OCI-LY1 (cell line): ENCODE measurements at regions not wholly inside any gene's neighbourhood (a gene's known extent, or its start where the extent isn't known, plus 50 kb on each side); places are given as distances from the start of the nearest gene placed in this dataset.

Experiments used
- H2AFZ ChIP-seq: fragments of 200-600 bp; sonication (generic), shearing (Covaris generic); 2 replicates; pipeline ENCODE4 v1.6.0; 2014; ENCODE audit warnings: antibody characterized with exemption, mild to moderate bottlenecking, low read length
- H3F3A ChIP-seq: fragments of 200-600 bp; sonication (generic), shearing (Covaris generic); 2 replicates; pipeline ENCODE4 v1.6.0; 2014; ENCODE audit warnings: mild to moderate bottlenecking, antibody characterized with exemption, low read length, moderate library complexity; ENCODE audit not compliant: insufficient read depth
- H3K27ac ChIP-seq: fragments of 200-600 bp; sonication (generic); 2 replicates; pipeline ENCODE4 v1.5.1; 2014; ENCODE audit warnings: low read length, mixed run types, mild to moderate bottlenecking, low read depth; ENCODE audit not compliant: poor library complexity, severe bottlenecking
- H3K27me3 ChIP-seq: fragments of 200-600 bp; sonication (generic); 2 replicates; pipeline ENCODE4 v1.6.0; 2014; ENCODE audit warnings: antibody characterized with exemption, mild to moderate bottlenecking, low read length, moderate library complexity; ENCODE audit not compliant: insufficient read depth
- H3K36me3 ChIP-seq: fragments of 200-600 bp; sonication (generic); 2 replicates; pipeline ENCODE4 v1.6.1; 2014; ENCODE audit warnings: mild to moderate bottlenecking, antibody characterized with exemption, low read length, moderate library complexity, mixed read lengths; ENCODE audit not compliant: insufficient read depth
- H3K4me1 ChIP-seq: fragments of 200-600 bp; sonication (generic); 2 replicates; pipeline ENCODE4 v1.5.1; 2014; ENCODE audit warnings: mild to moderate bottlenecking, low read length, moderate library complexity; ENCODE audit not compliant: insufficient read depth, severe bottlenecking
- H3K4me2 ChIP-seq: fragments of 200-600 bp; sonication (generic), shearing (Covaris generic); 2 replicates; pipeline ENCODE4 v1.6.1; 2014; ENCODE audit warnings: low read length
- H3K4me3 ChIP-seq: fragments of 200-600 bp; sonication (generic); 2 replicates; pipeline ENCODE4 v1.5.1; 2014; ENCODE audit warnings: low read length, low read depth, mild to moderate bottlenecking, mixed read lengths; ENCODE audit not compliant: poor library complexity, severe bottlenecking
- H3K79me2 ChIP-seq: fragments of 200-600 bp; shearing (Covaris generic); 2 replicates; pipeline ENCODE4 v1.6.1; 2016; ENCODE audit warnings: mixed run types, low read length, mixed read lengths; ENCODE audit not compliant: insufficient read depth
- H3K9ac ChIP-seq: fragments of 200-600 bp; sonication (generic), shearing (Covaris generic); 2 replicates; pipeline ENCODE4 v1.6.1; 2014; ENCODE audit warnings: mild to moderate bottlenecking, low read length, mixed read lengths
- H3K9me2 ChIP-seq: fragments of 200-600 bp; sonication (generic), shearing (Covaris generic); 2 replicates; pipeline ENCODE4 v1.6.1; 2014; ENCODE audit warnings: low read depth, mild to moderate bottlenecking, low read length, mixed read lengths
- H3K9me3 ChIP-seq: fragments of 200-600 bp; shearing (Covaris generic); 2 replicates; pipeline ENCODE4 v1.6.1; 2014; ENCODE audit warnings: low read length, mixed read lengths
- H4K20me1 ChIP-seq: fragments of 200-600 bp; sonication (generic), shearing (Covaris generic); 2 replicates; pipeline ENCODE4 v1.6.0; 2016; ENCODE audit warnings: mild to moderate bottlenecking, low read length; ENCODE audit not compliant: insufficient read depth
- CTCF ChIP-seq: fragments of 200-600 bp; sonication (generic), shearing (Covaris generic); IDR thresholded peaks from 2 replicates; pipeline ENCODE4 v1.5.1; 2017; ENCODE audit warnings: mild to moderate bottlenecking, antibody characterized with exemption, low read length, moderate library complexity, mixed read lengths
- EZH2 ChIP-seq: fragments of 200-600 bp; sonication (generic), shearing (Covaris generic); IDR thresholded peaks from 2 replicates; pipeline ENCODE4 v1.8.0; 2017; ENCODE audit warnings: borderline replicate concordance, mixed run types, mild to moderate bottlenecking, antibody characterized with exemption, low read length, moderate library complexity, mixed read lengths

- H3F3A ChIP-seq = no peaks in the 10 kb centered on the region
- H3K27ac ChIP-seq = no peak overlapping the region
- no peaks in the 10 kb centered on the region for H3K27me3 ChIP-seq
- no peak overlapping the region for H3K4me3 ChIP-seq
- H3K9me3 ChIP-seq = no peaks in the 10 kb centered on the region
- H2AFZ ChIP-seq = no peak overlapping the region
- H3K36me3 ChIP-seq = no peaks in the 10 kb centered on the region
- TF ChIP-seq CTCF (no peak), EZH2 (no peak)
- H3K4me2 ChIP-seq = no peak overlapping the region
- H3K4me1 ChIP-seq = no peaks in the 10 kb centered on the region
- H3K9me2 ChIP-seq = no peaks in the 10 kb centered on the region
- no peaks in the 10 kb centered on the region for H4K20me1 ChIP-seq
- H3K79me2 ChIP-seq = no peaks in the 10 kb centered on the region
- H3K9ac ChIP-seq = no peak overlapping the region
Observed at GRCh38 chr1:60809204-60809980, 273.0 kb upstream of the NFIA start.

- no peak for TF ChIP-seq EZH2
- Histone ChIP-seq H3K36me3 (no peaks in the 10 kb centered on the region), H3K27me3 (no peaks in the 10 kb centered on the region), H3K79me2 (no peaks in the 10 kb centered on the region), H3K4me2 (no peak overlapping the region), H3K27ac (no peak overlapping the region), H3K4me3 (no peak overlapping the region), H4K20me1 (no peaks in the 10 kb centered on the region), H2AFZ (no peak overlapping the region), H3K9me2 (no peaks in the 10 kb centered on the region), H3K9me3 (no peaks in the 10 kb centered on the region), H3K9ac (no peak overlapping the region), H3K4me1 (no peaks in the 10 kb centered on the region), H3F3A (no peaks in the 10 kb centered on the region)
Observed at GRCh38 chr1:60808676-60809075, 273.7 kb upstream of the NFIA start.

- no peak overlapping the region for H2AFZ ChIP-seq
- H3K4me1 ChIP-seq = no peaks in the 10 kb centered on the region
- TF ChIP-seq EZH2 (no peak), CTCF (no peak)
- H3K79me2 ChIP-seq = no peaks in the 10 kb centered on the region
- no peak overlapping the region for H3K27ac ChIP-seq
- H3K4me2 ChIP-seq = no peak overlapping the region
- no peaks in the 10 kb centered on the region for H3K27me3 ChIP-seq
- no peak overlapping the region for H3K4me3 ChIP-seq
- no peaks in the 10 kb centered on the region for H3K36me3 ChIP-seq
- H3F3A ChIP-seq = no peaks in the 10 kb centered on the region
- no peaks in the 10 kb centered on the region for H3K9me2 ChIP-seq
- no peak overlapping the region for H3K9ac ChIP-seq
- H3K9me3 ChIP-seq = no peaks in the 10 kb centered on the region
- H4K20me1 ChIP-seq = no peaks in the 10 kb centered on the region
Observed at GRCh38 chr1:60802884-60803283, 279.5 kb upstream of the NFIA start.

- Histone ChIP-seq H3K79me2 (no peaks in the 10 kb centered on the region), H3K27ac (no peak overlapping the region), H4K20me1 (no peaks in the 10 kb centered on the region), H3F3A (no peaks in the 10 kb centered on the region), H3K27me3 (no peaks in the 10 kb centered on the region), H3K9me3 (no peaks in the 10 kb centered on the region), H2AFZ (no peak overlapping the region), H3K4me1 (no peaks in the 10 kb centered on the region), H3K9ac (no peak overlapping the region), H3K4me3 (no peak overlapping the region), H3K4me2 (no peak overlapping the region), H3K36me3 (no peaks in the 10 kb centered on the region), H3K9me2 (no peaks in the 10 kb centered on the region)
- no peak for TF ChIP-seq EZH2
- no peak for TF ChIP-seq CTCF
Observed at GRCh38 chr1:60797351-60797750, 285.0 kb upstream of the NFIA start.
